Brain microvascular endothelial cell (primary cell): ENCODE measurements at regions not wholly inside any gene's neighbourhood (a gene's known extent, or its start where the extent isn't known, plus 50 kb on each side); places are given as distances from the start of the nearest gene placed in this dataset.
"Not testable (repeated sequence)": the region's sequence is repeated elsewhere in the genome, so short reads cannot be mapped to it uniquely, and the experiment has no call there.

Experiments used
- DNase-seq: peaks from one replicate; pipeline ENCODE4 v3.0.0-alpha.2; 2020
- H3K27ac ChIP-seq: fragments of 250-450 bp; sonication (Bioruptor Pico); 2 replicates; pipeline ENCODE4 v1.5.1; 2020; ENCODE audit warnings: mild to moderate bottlenecking, moderate library complexity
- H3K27me3 ChIP-seq: fragments of 250-450 bp; sonication (Bioruptor Pico); replicated peaks from 2 replicates; pipeline ENCODE4 v1.5.1; 2020; ENCODE audit warnings: mild to moderate bottlenecking
- H3K36me3 ChIP-seq: fragments of 250-450 bp; sonication (Bioruptor Pico); replicated peaks from 2 replicates; pipeline ENCODE4 v1.5.1; 2020; ENCODE audit warnings: mild to moderate bottlenecking
- H3K4me3 ChIP-seq: 2 replicates; pipeline ENCODE4 v1.5.1; 2011; ENCODE audit warnings: low read depth, mild to moderate bottlenecking, control low read depth, low read length, moderate library complexity
- CTCF ChIP-seq: IDR thresholded peaks from 2 replicates; pipeline ENCODE4 v1.5.1; 2011; ENCODE audit warnings: low read depth, mild to moderate bottlenecking, moderate library complexity, low read length, control low read depth, inconsistent platforms; ENCODE audit errors: missing control alignments
- in situ Hi-C: cut with HindIII; loops from 2 replicates; pipeline ENCODE4 v1.10.0; 2017; ENCODE audit warnings: low sequenced_read_pairs, low pct_ligation_motif_present

- DNase-seq = no peak
- no peak for TF ChIP-seq CTCF
- Histone ChIP-seq H3K27me3 (no peaks in the 10 kb centered on the region), H3K4me3 (no peak overlapping the region), H3K36me3 (no peaks in the 10 kb centered on the region), H3K27ac (no peak overlapping the region)
- in situ Hi-C loops = no loop called here
These were observed 184.4 kb upstream of the B3GAT1 start for GRCh38 chr11:134596404-134596803.

GRCh38 chr11:134592391-134592990 lies 180.4 kb upstream of the B3GAT1 start:
- H3K27me3 ChIP-seq = no peaks in the 10 kb centered on the region
- peak; percentile 37 for DNase-seq

GRCh38 chr11:134591338-134591737 lies 179.3 kb upstream of the B3GAT1 start:
- Histone ChIP-seq H3K27me3 (no peaks in the 10 kb centered on the region), H3K27ac (no peak overlapping the region), H3K4me3 (no peak overlapping the region), H3K36me3 (no peaks in the 10 kb centered on the region)
- DNase-seq = no peak
- in situ Hi-C loops = no loop called here
- no peak for TF ChIP-seq CTCF

More at GRCh38 chr11:134592391-134592990, 180.4 kb upstream of the B3GAT1 start:
- H3K27ac ChIP-seq = no peak overlapping the region
- peak; percentile 16 for TF ChIP-seq CTCF
- no peaks in the 10 kb centered on the region for H3K36me3 ChIP-seq
- no peak overlapping the region for H3K4me3 ChIP-seq
- in situ Hi-C loops = no loop called here

GRCh38 chr11:134589129-134589528 lies 177.1 kb upstream of the B3GAT1 start:
- no peaks in the 10 kb centered on the region for H3K27me3 ChIP-seq
- no peak for DNase-seq
- H3K27ac ChIP-seq = no peak overlapping the region
- no peak for TF ChIP-seq CTCF
- no peak overlapping the region for H3K4me3 ChIP-seq
- in situ Hi-C loops = no loop called here
- H3K36me3 ChIP-seq = no peaks in the 10 kb centered on the region

GRCh38 chr11:134588460-134589110 lies 176.5 kb upstream of the B3GAT1 start:
- in situ Hi-C loops, H3K27me3 ChIP-seq, H3K36me3 ChIP-seq, H3K4me3 ChIP-seq, H3K27ac ChIP-seq, DNase-seq: not testable (repeated sequence)

- Histone ChIP-seq H3K27ac (no peak overlapping the region), H3K4me3 (no peak overlapping the region), H3K36me3 (no peaks in the 10 kb centered on the region), H3K27me3 (no peaks in the 10 kb centered on the region)
- in situ Hi-C loops = no loop called here
- DNase-seq = no peak
- TF ChIP-seq CTCF = no peak
These were observed 175.3 kb upstream of the B3GAT1 start for GRCh38 chr11:134587345-134587744.
